HCT116 (cell line): ENCODE measurements at regions not wholly inside any gene's neighbourhood (a gene's known extent, or its start where the extent isn't known, plus 50 kb on each side); places are given as distances from the start of the nearest gene placed in this dataset.
"Not testable (repeated sequence)": the region's sequence is repeated elsewhere in the genome, so short reads cannot be mapped to it uniquely, and the experiment has no call there.

Experiments used
- ATAC-seq: fragments of 200-7000 bp; cut with Tn5 transposase; 2 replicates; pipeline ENCODE4 v1.9.1; 2020; ENCODE audit warnings: mild to moderate bottlenecking, moderate library complexity
- BruUV-seq: library from RNA; stranded (reverse); fragments of 400-500 nt; replicated peaks from 2 replicates; lab custom pipeline; 2021; lab: Mats Ljungman, UMichigan
- CTCF ChIA-PET: fragments of 300-600 bp; sonication (Branson Sonifier 250); formaldehyde crosslinking; loops from one replicate; lab custom pipeline; 2021; ENCODE audit warnings: antibody characterized with exemption; lab: Charles Lee
- POLR2A ChIA-PET: fragments of 300-600, 350-600 bp; sonication (Branson Sonifier 250); formaldehyde crosslinking; loops from one replicate; lab custom pipeline; 2021; ENCODE audit warnings: antibody characterized with exemption; lab: Charles Lee
- RAD21 ChIA-PET, 2 experiments: fragments of 300-600 bp; sonication (Branson Sonifier 250); formaldehyde crosslinking; loops; one replicate each; lab custom pipeline; 2023; ENCODE audit warnings: low total read pairs in 2 of 2; ENCODE audit not compliant: uncharacterized antibody in 2 of 2, unreplicated experiment in 2 of 2, low non-redundant PET in 1 of 2; lab: Charles Lee
- DNase-seq: peaks from one replicate; pipeline ENCODE4 v3.0.0-alpha.2; 2010; ENCODE audit warnings: low read depth, low spot score
- H2AFZ ChIP-seq: fragments of 200-600 bp; shearing (Covaris generic), sonication (generic); 2 replicates; pipeline ENCODE4 v1.6.1; 2017; ENCODE audit warnings: low read depth, mixed run types, mixed read lengths, antibody characterized with exemption, low read length; ENCODE audit not compliant: poor library complexity, severe bottlenecking
- H3K27ac ChIP-seq: 2 replicates; pipeline ENCODE4 v1.5.1; 2012; ENCODE audit warnings: low read depth, low read length
- H3K27me3 ChIP-seq: fragments of 200-600 bp; sonication (generic); 2 replicates; pipeline ENCODE4 v1.6.1; 2016; ENCODE audit warnings: mixed run types, low read length, mixed read lengths; ENCODE audit not compliant: insufficient read depth
- H3K36me3 ChIP-seq, 2 experiments: fragments of 200-500 bp in 1 of 2; fragments of 200-600 bp in 1 of 2; sonication (Bioruptor generic) in 1 of 2; sonication (generic) in 1 of 2; 2 replicates each; pipeline versions ENCODE4 v1.5.1 to v1.6.1; 2014 to 2016; ENCODE audit warnings: low read length in 2 of 2, inconsistent platforms in 1 of 2, mixed read lengths in 1 of 2, mixed run types in 1 of 2; ENCODE audit not compliant: insufficient read depth in 2 of 2, control insufficient read depth in 1 of 2
- H3K4me1 ChIP-seq, 2 experiments: fragments of 200-600 bp in 1 of 2; sonication (generic) in 1 of 2; 2 replicates each; pipeline versions ENCODE4 v1.5.1 to v1.6.1; 2012 to 2017; ENCODE audit warnings: low read length in 2 of 2, inconsistent platforms in 1 of 2, mild to moderate bottlenecking in 1 of 2, mixed read lengths in 1 of 2, mixed run types in 1 of 2, moderate library complexity in 1 of 2; ENCODE audit not compliant: insufficient read depth in 2 of 2, control insufficient read depth in 1 of 2
- H3K4me2 ChIP-seq: fragments of 200-600 bp; sonication (generic); 2 replicates; pipeline ENCODE4 v1.6.1; 2017; ENCODE audit warnings: mixed run types, low read length, mixed read lengths
- H3K4me3 ChIP-seq, 2 experiments: fragments of 200-600 bp in 1 of 2; sonication (generic) in 1 of 2; replicated peaks in 1 of 2; 2 replicates each; pipeline ENCODE4 v1.5.1; 2011 to 2016; ENCODE audit warnings: low read length in 2 of 2, control low read depth in 1 of 2, low read depth in 1 of 2, mild to moderate bottlenecking in 1 of 2, mixed read lengths in 1 of 2, mixed run types in 1 of 2
- H3K79me2 ChIP-seq: fragments of 200-600 bp; sonication (generic); 2 replicates; pipeline ENCODE4 v1.6.1; 2017; ENCODE audit warnings: mild to moderate bottlenecking, mixed run types, low read length, moderate library complexity, mixed read lengths; ENCODE audit not compliant: insufficient read depth
- H3K9ac ChIP-seq: fragments of 200-600 bp; sonication (generic); 2 replicates; pipeline ENCODE4 v1.6.1; 2016; ENCODE audit warnings: low read length, mixed read lengths
- H3K9me2 ChIP-seq: fragments of 200-600 bp; sonication (generic), shearing (Covaris generic); 2 replicates; pipeline ENCODE4 v1.6.1; 2017; ENCODE audit warnings: mixed run types, mild to moderate bottlenecking, moderate library complexity; ENCODE audit not compliant: insufficient read depth
- H3K9me3 ChIP-seq, 2 experiments: fragments of 200-500 bp in 1 of 2; fragments of 200-600 bp in 1 of 2; sonication (Bioruptor generic) in 1 of 2; sonication (generic) in 1 of 2; 2 replicates each; pipeline ENCODE4 v1.6.1; 2014 to 2017; ENCODE audit warnings: low read length in 2 of 2, mixed read lengths in 2 of 2, inconsistent platforms in 1 of 2, low read depth in 1 of 2, mild to moderate bottlenecking in 1 of 2, mixed run types in 1 of 2, moderate library complexity in 1 of 2; ENCODE audit not compliant: control insufficient read depth in 1 of 2, insufficient read depth in 1 of 2
- H4K20me1 ChIP-seq: fragments of 200-600 bp; sonication (generic), shearing (Covaris generic); 2 replicates; pipeline ENCODE4 v1.6.1; 2017; ENCODE audit warnings: mixed run types, mild to moderate bottlenecking, moderate library complexity; ENCODE audit not compliant: insufficient read depth
- CEBPB ChIP-seq: IDR thresholded peaks from 2 replicates; pipeline ENCODE4 v1.6.1; 2012; ENCODE audit warnings: low read depth
- EGR1 ChIP-seq: IDR thresholded peaks from 2 replicates; pipeline ENCODE4 v1.6.1; 2012; ENCODE audit warnings: low read depth
- ELF1 ChIP-seq: IDR thresholded peaks from 2 replicates; pipeline ENCODE4 v1.6.1; 2012; ENCODE audit warnings: low read depth, borderline replicate concordance
- RAD21 ChIP-seq: IDR thresholded peaks from 2 replicates; pipeline ENCODE4 v1.6.1; 2012; ENCODE audit warnings: low read depth, mild to moderate bottlenecking
- SP1 ChIP-seq: IDR thresholded peaks from 2 replicates; pipeline ENCODE4 v1.6.1; 2012; ENCODE audit warnings: low read depth
- SRF ChIP-seq: IDR thresholded peaks from 2 replicates; pipeline ENCODE4 v1.6.1; 2012; ENCODE audit warnings: low read depth
- YY1 ChIP-seq: IDR thresholded peaks from 2 replicates; pipeline ENCODE4 v1.6.1; 2011; ENCODE audit warnings: low read length, low read depth, moderate library complexity, mild to moderate bottlenecking; ENCODE audit not compliant: insufficient replicate concordance; ENCODE audit errors: extremely low read depth
- ZFX ChIP-seq: fragments of 450-650 bp; IDR thresholded peaks from 2 replicates; pipeline ENCODE4 v1.6.1; 2017
- intact Hi-C: fragments of 100-400 bp; cut with micrococcal nuclease; formaldehyde crosslinking; loops from 2 replicates; pipeline ENCODE4 v1.10.0; 2022
- TF ChIP-seq, protein P1 (sequence below): IDR thresholded peaks from 2 replicates; pipeline ENCODE4 v1.6.1; 2012

DNA sequence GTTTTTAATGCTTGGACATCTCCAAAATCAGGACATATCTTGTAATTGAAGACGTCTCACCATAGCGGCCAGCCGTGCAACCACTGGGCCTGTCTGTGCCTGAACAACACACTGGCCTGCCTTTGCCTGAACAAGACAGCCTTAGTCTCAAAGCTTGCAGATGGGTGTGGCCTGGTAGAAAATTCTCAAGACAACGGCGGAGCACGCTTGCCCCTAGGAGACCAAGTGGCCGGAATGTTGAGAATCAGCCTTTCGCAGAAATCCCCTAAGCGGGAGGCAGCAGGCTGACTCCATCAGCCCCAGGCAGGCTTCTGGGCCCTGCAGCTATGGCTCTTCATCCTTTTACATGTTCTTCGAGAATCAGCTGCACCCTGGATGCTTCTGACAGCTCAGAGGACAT lies 98.0 kb upstream of the C1orf174 start:
- intact Hi-C loops, result no loop called here
- no peak overlapping the region for H3K27ac ChIP-seq
- RAD21 ChIA-PET, result no interaction called here
- no peak overlapping the region for H3K9ac ChIP-seq
- H4K20me1 ChIP-seq, result no peaks in the 10 kb centered on the region
- no peaks in the 10 kb centered on the region for H3K9me3 ChIP-seq
- no peaks in the 10 kb centered on the region for H3K79me2 ChIP-seq
- TF ChIP-seq ELF1, result no peak
- TF ChIP-seq ZFX, result no peak
- TF ChIP-seq, protein P1, sequence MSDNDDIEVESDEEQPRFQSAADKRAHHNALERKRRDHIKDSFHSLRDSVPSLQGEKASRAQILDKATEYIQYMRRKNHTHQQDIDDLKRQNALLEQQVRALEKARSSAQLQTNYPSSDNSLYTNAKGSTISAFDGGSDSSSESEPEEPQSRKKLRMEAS, result no peak
- TF ChIP-seq YY1, result no peak
- no peak for TF ChIP-seq CEBPB
- TF ChIP-seq RAD21, result no peak
- no peak for TF ChIP-seq SP1
- TF ChIP-seq SRF, result no peak
- TF ChIP-seq EGR1, result no peak
- TF ChIP-seq, all 23 proteins: peak for 0
- H3K4me1 ChIP-seq, result no peaks in the 10 kb centered on the region
- no peak for DNase-seq
- no peak overlapping the region for H2AFZ ChIP-seq
- no peak for ATAC-seq
- H3K36me3 ChIP-seq, result no peaks in the 10 kb centered on the region
- no peak overlapping the region for H3K4me2 ChIP-seq
- BruUV-seq, result no TSS peak
- POLR2A ChIA-PET, result no interaction called here
- no peaks in the 10 kb centered on the region for H3K9me2 ChIP-seq
- no peaks in the 10 kb centered on the region for H3K27me3 ChIP-seq
- no peak overlapping the region for H3K4me3 ChIP-seq
- CTCF ChIA-PET, result no interaction called here

DNA sequence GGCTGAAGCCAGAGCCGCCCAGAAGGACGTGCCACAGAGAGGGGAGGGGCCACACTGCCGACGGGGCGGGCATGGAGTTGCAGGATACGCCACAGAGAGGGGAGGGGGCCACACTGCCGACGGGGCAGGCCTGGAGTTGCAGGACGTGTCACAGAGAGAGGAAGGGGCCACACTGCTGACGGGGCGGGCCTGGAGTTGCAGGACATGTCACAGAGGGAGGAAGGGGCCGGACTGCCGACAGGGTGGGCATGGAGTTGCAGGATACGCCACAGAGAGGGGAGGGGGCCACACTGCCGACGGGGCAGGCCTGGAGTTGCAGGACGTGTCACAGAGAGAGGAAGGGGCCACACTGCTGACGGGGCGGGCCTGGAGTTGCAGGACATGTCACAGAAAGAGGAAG lies 99.4 kb upstream of the C1orf174 start:
- POLR2A ChIA-PET, H3K27ac ChIP-seq, H3K4me2 ChIP-seq, H3K79me2 ChIP-seq, DNase-seq, BruUV-seq, H3K4me1 ChIP-seq, intact Hi-C loops, CTCF ChIA-PET, H3K4me3 ChIP-seq, H3K27me3 ChIP-seq, H3K9ac ChIP-seq, H4K20me1 ChIP-seq, H3K9me3 ChIP-seq, H3K36me3 ChIP-seq, H2AFZ ChIP-seq, ATAC-seq, H3K9me2 ChIP-seq, RAD21 ChIA-PET: not testable (repeated sequence)
